GM12875 (cell line): ENCODE measurements at regions not wholly inside any gene's neighbourhood (a gene's known extent, or its start where the extent isn't known, plus 50 kb on each side); places are given as distances from the start of the nearest gene placed in this dataset.

Experiments used
- H3K4me3 ChIP-seq: one replicate; pipeline ENCODE4 v1.5.1; 2011; ENCODE audit warnings: low read depth, low read length, control low read depth
- CTCF ChIP-seq: IDR thresholded peaks from 2 replicates; pipeline ENCODE4 v1.5.1; 2011; ENCODE audit warnings: low read depth, mild to moderate bottlenecking, control low read depth, inconsistent platforms, low read length, moderate library complexity, borderline replicate concordance; ENCODE audit not compliant: insufficient read depth

GRCh38 chr10:120641695-120642094, 184.7 kb downstream of the PLPP4 start:
- no peak for TF ChIP-seq CTCF
- H3K4me3 ChIP-seq, result no peak overlapping the region

GRCh38 chr10:120643351-120643750, 186.3 kb downstream of the PLPP4 start:
- no peak overlapping the region for H3K4me3 ChIP-seq
- TF ChIP-seq CTCF, result no peak

GRCh38 chr10:120644556-120645410, 187.8 kb downstream of the PLPP4 start:
- no peak for TF ChIP-seq CTCF
- no peak overlapping the region for H3K4me3 ChIP-seq

GRCh38 chr10:120646159-120646732, 189.2 kb downstream of the PLPP4 start:
- no peak overlapping the region for H3K4me3 ChIP-seq
- no peak for TF ChIP-seq CTCF

- TF ChIP-seq CTCF, result no peak
- no peak overlapping the region for H3K4me3 ChIP-seq
Measured at GRCh38 chr10:120646738-120647456, 189.9 kb downstream of the PLPP4 start.

GRCh38 chr10:120650705-120651399, 193.8 kb downstream of the PLPP4 start:
- TF ChIP-seq CTCF, result no peak
- no peak overlapping the region for H3K4me3 ChIP-seq
